CD4-positive, alpha-beta T cell treated with Interleukin-15 for 1 hour (primary cell): ENCODE measurements at regions not wholly inside any gene's neighbourhood (a gene's known extent, or its start where the extent isn't known, plus 50 kb on each side); places are given as distances from the start of the nearest gene placed in this dataset.

Experiments
- DNase-seq: peaks from one replicate; pipeline ENCODE4 v3.0.0-alpha.2; 2020

- DNase-seq = no peak
These were observed 95.5 kb downstream of the RDH14 start for GRCh38 chr2:18464913-18465312.

- no peak for DNase-seq
These were observed 104.4 kb downstream of the RDH14 start for GRCh38 chr2:18456026-18456425.

- DNase-seq = no peak
These were observed 105.1 kb downstream of the RDH14 start for GRCh38 chr2:18455236-18455862.

- no peak for DNase-seq
These were observed 105.7 kb downstream of the RDH14 start for GRCh38 chr2:18454692-18455235.

GRCh38 chr2:18446715-18447114, 113.7 kb downstream of the RDH14 start:
- no peak for DNase-seq

- DNase-seq = no peak
These were observed 114.8 kb downstream of the RDH14 start for GRCh38 chr2:18445433-18446320.

- DNase-seq = no peak
These were observed 115.6 kb downstream of the RDH14 start for GRCh38 chr2:18444806-18445205.

GRCh38 chr2:18441583-18441982, 118.9 kb downstream of the RDH14 start:
- DNase-seq = no peak

GRCh38 chr2:18440777-18441176, 119.7 kb downstream of the RDH14 start:
- no peak for DNase-seq

GRCh38 chr2:18440141-18440661, 120.3 kb downstream of the RDH14 start:
- no peak for DNase-seq

- DNase-seq = no peak
These were observed 120.7 kb downstream of the RDH14 start for GRCh38 chr2:18439716-18440115.

- DNase-seq = no peak
These were observed 122.5 kb downstream of the RDH14 start for GRCh38 chr2:18437909-18438308.

GRCh38 chr2:18436503-18437005, 123.9 kb downstream of the RDH14 start:
- no peak for DNase-seq

- no peak for DNase-seq
These were observed 124.9 kb downstream of the RDH14 start for GRCh38 chr2:18435426-18436037.

GRCh38 chr2:18433872-18434271, 126.6 kb downstream of the RDH14 start:
- DNase-seq = no peak

- DNase-seq = no peak
These were observed 127.5 kb downstream of the RDH14 start for GRCh38 chr2:18432999-18433398.

GRCh38 chr2:18430996-18431748, 129.3 kb downstream of the RDH14 start:
- DNase-seq = no peak

- no peak for DNase-seq
These were observed 131.9 kb downstream of the RDH14 start for GRCh38 chr2:18428516-18428915.

GRCh38 chr2:18427762-18428161, 132.7 kb downstream of the RDH14 start:
- no peak for DNase-seq

- no peak for DNase-seq
These were observed 134.3 kb downstream of the RDH14 start for GRCh38 chr2:18426174-18426573.

- DNase-seq = no peak
These were observed 135.2 kb downstream of the RDH14 start for GRCh38 chr2:18425210-18425703.

- no peak for DNase-seq
These were observed 136.8 kb downstream of the RDH14 start for GRCh38 chr2:18423636-18424035.
